HFFc6 (cell line): ENCODE measurements at regions not wholly inside any gene's neighbourhood (a gene's known extent, or its start where the extent isn't known, plus 50 kb on each side); places are given as distances from the start of the nearest gene placed in this dataset.
A peak's percentile ranks its signal among the peaks of the same experiment; 100 is the strongest.

Experiments used
- DNase-seq: peaks from one replicate; pipeline ENCODE4 v3.0.0-alpha.2; 2018
- H3K27ac Mint-ChIP-seq: 2 replicates; pipeline ENCODE4 v1.8.0; 2020; ENCODE audit warnings: mild to moderate bottlenecking, mixed read lengths
- H3K27me3 Mint-ChIP-seq: 2 replicates; pipeline ENCODE4 v1.8.0; 2021; ENCODE audit warnings: mild to moderate bottlenecking, moderate library complexity, mixed read lengths; ENCODE audit not compliant: insufficient read depth
- H3K36me3 Mint-ChIP-seq: 2 replicates; pipeline ENCODE4 v1.8.0; 2021; ENCODE audit warnings: low read depth, mixed read lengths
- H3K4me1 Mint-ChIP-seq: 2 replicates; pipeline ENCODE4 v1.8.0; 2020; ENCODE audit warnings: low read depth, mixed read lengths
- H3K4me3 Mint-ChIP-seq: 2 replicates; pipeline ENCODE4 v1.8.0; 2020; ENCODE audit warnings: mild to moderate bottlenecking, moderate library complexity, mixed read lengths
- H3K9me3 Mint-ChIP-seq: 2 replicates; pipeline ENCODE4 v1.8.0; 2020; ENCODE audit warnings: mild to moderate bottlenecking, mixed read lengths
- TF ChIP-seq, protein P1 (sequence below): fragments of 200-600 bp; sonication (generic); IDR thresholded peaks from 2 replicates; pipeline ENCODE4 v1.5.0; 2021; ENCODE audit warnings: antibody characterized with exemption, mild to moderate bottlenecking

DNA sequence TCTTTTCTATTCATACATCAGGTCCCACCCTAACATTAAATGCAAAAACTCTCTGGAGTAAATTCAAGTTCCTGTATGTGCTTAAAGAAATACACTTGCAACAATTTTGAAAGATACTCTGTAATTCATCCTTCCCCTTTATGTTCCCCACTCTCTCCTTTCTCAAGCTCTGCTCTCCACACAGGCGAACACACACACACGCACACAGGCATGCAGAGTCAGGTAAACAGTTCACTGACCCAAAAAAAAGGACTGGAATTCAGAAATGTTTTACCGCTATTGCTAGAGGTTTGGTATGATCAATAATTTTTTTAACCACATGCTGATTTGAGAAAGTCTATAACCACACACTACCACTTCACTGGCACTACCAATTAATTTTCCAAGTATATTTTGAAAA, 152.4 kb upstream of the TMCC3 start:
- no peaks in the 10 kb centered on the region for H3K36me3 Mint-ChIP-seq
- H3K9me3 Mint-ChIP-seq, result no peaks in the 10 kb centered on the region
- H3K27ac Mint-ChIP-seq, result no peak overlapping the region
- H3K27me3 Mint-ChIP-seq, result peaks cover 7% of the 10 kb centered on the region
- DNase-seq, result no peak
- H3K4me3 Mint-ChIP-seq, result no peak overlapping the region
- TF ChIP-seq, protein P1, sequence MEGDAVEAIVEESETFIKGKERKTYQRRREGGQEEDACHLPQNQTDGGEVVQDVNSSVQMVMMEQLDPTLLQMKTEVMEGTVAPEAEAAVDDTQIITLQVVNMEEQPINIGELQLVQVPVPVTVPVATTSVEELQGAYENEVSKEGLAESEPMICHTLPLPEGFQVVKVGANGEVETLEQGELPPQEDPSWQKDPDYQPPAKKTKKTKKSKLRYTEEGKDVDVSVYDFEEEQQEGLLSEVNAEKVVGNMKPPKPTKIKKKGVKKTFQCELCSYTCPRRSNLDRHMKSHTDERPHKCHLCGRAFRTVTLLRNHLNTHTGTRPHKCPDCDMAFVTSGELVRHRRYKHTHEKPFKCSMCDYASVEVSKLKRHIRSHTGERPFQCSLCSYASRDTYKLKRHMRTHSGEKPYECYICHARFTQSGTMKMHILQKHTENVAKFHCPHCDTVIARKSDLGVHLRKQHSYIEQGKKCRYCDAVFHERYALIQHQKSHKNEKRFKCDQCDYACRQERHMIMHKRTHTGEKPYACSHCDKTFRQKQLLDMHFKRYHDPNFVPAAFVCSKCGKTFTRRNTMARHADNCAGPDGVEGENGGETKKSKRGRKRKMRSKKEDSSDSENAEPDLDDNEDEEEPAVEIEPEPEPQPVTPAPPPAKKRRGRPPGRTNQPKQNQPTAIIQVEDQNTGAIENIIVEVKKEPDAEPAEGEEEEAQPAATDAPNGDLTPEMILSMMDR, result no peak
- H3K4me1 Mint-ChIP-seq, result no peaks in the 10 kb centered on the region

DNA sequence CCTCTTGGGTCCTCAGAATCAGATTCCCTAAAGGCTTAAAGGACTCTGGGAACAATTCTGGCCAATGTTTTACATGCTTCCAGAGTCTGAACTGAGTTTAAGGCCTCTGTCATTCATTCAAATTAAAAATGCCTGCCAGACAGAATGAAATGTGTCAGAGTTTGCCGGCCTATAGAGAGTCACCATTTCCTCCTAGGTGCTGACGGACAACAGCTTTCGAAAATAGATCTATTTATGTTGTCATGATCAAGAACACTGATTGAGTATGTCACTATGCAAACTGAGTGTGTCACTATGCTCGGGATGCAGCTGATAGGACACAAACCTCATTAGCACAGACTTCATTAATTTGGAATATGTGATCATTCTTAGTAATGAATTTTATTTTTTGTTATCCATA, 151.4 kb upstream of the TMCC3 start:
- H3K27me3 Mint-ChIP-seq, result peaks cover 7% of the 10 kb centered on the region

DNA sequence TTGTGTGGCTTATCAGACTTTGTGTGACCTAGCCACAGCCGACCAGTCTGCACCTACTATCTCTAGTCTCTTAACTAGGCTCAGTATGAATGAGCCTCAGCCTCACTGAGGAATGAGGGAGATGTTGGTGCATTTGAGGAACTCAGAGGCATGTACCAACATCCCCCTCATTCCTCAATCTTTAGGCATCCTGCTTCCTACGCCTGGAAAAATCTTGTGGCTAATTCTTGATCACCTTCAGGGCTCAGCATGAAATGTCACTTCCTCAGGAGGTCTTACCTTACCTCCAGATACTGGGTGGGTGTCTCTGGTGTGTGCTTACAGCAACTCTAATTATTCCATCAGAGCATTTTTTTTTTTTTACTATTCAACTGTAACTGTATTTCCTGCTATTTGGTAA, 148.8 kb upstream of the TMCC3 start:
- Mint-ChIP-seq H3K36me3 (no peaks in the 10 kb centered on the region), H3K4me3 (no peak overlapping the region), H3K9me3 (no peaks in the 10 kb centered on the region), H3K27ac (no peak overlapping the region), H3K4me1 (no peaks in the 10 kb centered on the region), H3K27me3 (peaks cover 7% of the 10 kb centered on the region)
- no peak for DNase-seq
- TF ChIP-seq, protein P1, result no peak

More for the DNA sequence above, 151.4 kb upstream of the TMCC3 start:
- H3K4me1 Mint-ChIP-seq, result no peaks in the 10 kb centered on the region
- no peak for DNase-seq
- no peak overlapping the region for H3K4me3 Mint-ChIP-seq
- H3K36me3 Mint-ChIP-seq, result no peaks in the 10 kb centered on the region
- TF ChIP-seq, protein P1, result no peak
- H3K9me3 Mint-ChIP-seq, result no peaks in the 10 kb centered on the region
- no peak overlapping the region for H3K27ac Mint-ChIP-seq

DNA sequence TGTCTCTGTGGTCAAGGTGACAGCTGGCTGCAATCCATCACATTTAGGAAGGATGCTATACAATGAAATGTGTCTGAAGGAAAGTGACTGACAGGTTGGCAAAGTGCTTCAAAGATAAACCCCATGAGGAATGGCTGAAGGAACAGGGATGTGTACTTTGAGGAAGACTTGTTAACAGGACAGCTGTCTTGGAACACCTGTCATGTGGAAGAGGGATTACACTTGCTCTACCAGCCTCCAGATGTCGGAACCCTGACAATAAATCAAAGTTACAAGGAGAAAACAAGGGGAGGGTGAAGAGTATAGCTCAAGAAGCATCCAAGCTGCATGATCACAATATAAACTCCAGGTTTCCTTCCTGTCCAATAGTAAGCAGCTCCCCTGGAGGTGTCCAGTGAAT, 147.8 kb upstream of the TMCC3 start:
- Mint-ChIP-seq H3K36me3 (no peaks in the 10 kb centered on the region), H3K9me3 (no peaks in the 10 kb centered on the region), H3K4me1 (no peaks in the 10 kb centered on the region), H3K27me3 (peaks cover 7% of the 10 kb centered on the region), H3K27ac (no peak overlapping the region), H3K4me3 (no peak overlapping the region)
- no peak for DNase-seq
- TF ChIP-seq, protein P1, result no peak

DNA sequence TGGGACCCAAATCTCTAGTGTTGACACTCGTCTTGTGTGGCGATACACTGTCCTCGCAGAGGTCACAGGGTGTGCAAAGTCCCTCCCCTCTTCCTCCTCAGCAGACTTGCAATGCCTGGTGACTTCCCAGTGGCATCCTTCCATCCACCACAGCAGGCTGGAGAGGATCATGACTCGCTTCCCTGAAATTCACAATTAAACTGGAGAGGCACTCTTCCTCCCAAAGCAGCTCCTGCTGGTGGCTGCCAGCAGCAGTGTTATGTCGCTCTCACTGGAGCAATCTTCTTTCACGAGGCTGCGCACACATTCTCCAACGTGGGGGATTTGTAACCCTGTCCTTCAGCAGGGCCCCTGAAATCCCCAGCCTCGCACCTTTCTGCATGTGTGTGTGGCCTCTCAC, 145.2 kb upstream of the TMCC3 start:
- TF ChIP-seq, protein P1, result no peak
- Mint-ChIP-seq H3K4me3 (no peak overlapping the region), H3K4me1 (no peaks in the 10 kb centered on the region), H3K9me3 (no peaks in the 10 kb centered on the region), H3K27ac (no peak overlapping the region), H3K27me3 (peaks cover 9% of the 10 kb centered on the region; the same call in 1 of the 2 replicates), H3K36me3 (no peaks in the 10 kb centered on the region)
- DNase-seq, result peak; percentile 36

DNA sequence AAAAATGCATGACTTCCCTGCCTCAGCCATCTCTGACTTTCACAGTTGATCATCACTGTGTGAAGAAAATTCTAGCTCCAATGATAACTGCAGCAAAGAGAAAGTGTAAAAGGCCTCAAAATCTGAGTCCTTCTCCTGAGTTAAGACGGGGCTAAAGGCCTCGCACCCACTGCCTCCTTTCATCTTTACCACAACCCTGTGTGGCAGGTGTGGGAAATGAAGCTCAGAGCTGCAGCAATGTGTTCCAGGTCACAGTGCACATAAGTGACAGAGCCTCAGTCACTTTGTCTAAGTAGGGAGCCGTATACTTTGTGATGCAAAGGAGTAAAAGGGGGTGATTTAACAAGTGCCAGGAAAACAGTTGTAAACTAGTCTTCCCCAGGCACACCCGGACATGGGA, 144.7 kb upstream of the TMCC3 start:
- peaks cover 12% of the 10 kb centered on the region; the same call in 1 of the 2 replicates for H3K27me3 Mint-ChIP-seq
- no peaks in the 10 kb centered on the region for H3K9me3 Mint-ChIP-seq
- no peak for DNase-seq
- TF ChIP-seq, protein P1, result no peak
- no peak overlapping the region for H3K27ac Mint-ChIP-seq
- H3K4me3 Mint-ChIP-seq, result no peak overlapping the region
- H3K36me3 Mint-ChIP-seq, result no peaks in the 10 kb centered on the region
- no peaks in the 10 kb centered on the region for H3K4me1 Mint-ChIP-seq
